ENCODE measurements at regions not wholly inside any gene's neighbourhood (a gene's known extent, or its start where the extent isn't known, plus 50 kb on each side); places are given as distances from the start of the nearest gene placed in this dataset.

- Histone ChIP-seq H3K9me3 (ENCODE audit: severe bottlenecking) (no peaks in the 10 kb centered on the region), H3K4me3 (ENCODE audit: low read depth, low read length) (no peak overlapping the region), H3K36me3 (no peaks in the 10 kb centered on the region), H3K27me3 (ENCODE audit: insufficient read depth, low read depth, severe bottlenecking) (peaks cover 27% of the 10 kb centered on the region), H3K27ac (no peak overlapping the region)
- TF ChIP-seq, protein P1, sequence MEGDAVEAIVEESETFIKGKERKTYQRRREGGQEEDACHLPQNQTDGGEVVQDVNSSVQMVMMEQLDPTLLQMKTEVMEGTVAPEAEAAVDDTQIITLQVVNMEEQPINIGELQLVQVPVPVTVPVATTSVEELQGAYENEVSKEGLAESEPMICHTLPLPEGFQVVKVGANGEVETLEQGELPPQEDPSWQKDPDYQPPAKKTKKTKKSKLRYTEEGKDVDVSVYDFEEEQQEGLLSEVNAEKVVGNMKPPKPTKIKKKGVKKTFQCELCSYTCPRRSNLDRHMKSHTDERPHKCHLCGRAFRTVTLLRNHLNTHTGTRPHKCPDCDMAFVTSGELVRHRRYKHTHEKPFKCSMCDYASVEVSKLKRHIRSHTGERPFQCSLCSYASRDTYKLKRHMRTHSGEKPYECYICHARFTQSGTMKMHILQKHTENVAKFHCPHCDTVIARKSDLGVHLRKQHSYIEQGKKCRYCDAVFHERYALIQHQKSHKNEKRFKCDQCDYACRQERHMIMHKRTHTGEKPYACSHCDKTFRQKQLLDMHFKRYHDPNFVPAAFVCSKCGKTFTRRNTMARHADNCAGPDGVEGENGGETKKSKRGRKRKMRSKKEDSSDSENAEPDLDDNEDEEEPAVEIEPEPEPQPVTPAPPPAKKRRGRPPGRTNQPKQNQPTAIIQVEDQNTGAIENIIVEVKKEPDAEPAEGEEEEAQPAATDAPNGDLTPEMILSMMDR (IDR thresholded peaks at IDR 0.05; ENCODE audit: low read depth, low read length): no peak
- DNase-seq: no peak
Measured at GRCh38 chr21:28540514-28540913, 452.2 kb downstream of the LTN1 start.

GRCh38 chr21:28539623-28539988 is 453.1 kb downstream of the LTN1 start:
- H3K36me3 ChIP-seq: no peaks in the 10 kb centered on the region
- H3K27me3 ChIP-seq (ENCODE audit: insufficient read depth, low read depth, severe bottlenecking): peaks cover 30% of the 10 kb centered on the region
- H3K27ac ChIP-seq: no peak overlapping the region
- H3K4me3 ChIP-seq (ENCODE audit: low read depth, low read length): no peak overlapping the region
- DNase-seq: no peak
- TF ChIP-seq, protein P1 (IDR thresholded peaks at IDR 0.05; ENCODE audit: low read depth, low read length): no peak
- no peaks in the 10 kb centered on the region for H3K9me3 ChIP-seq (ENCODE audit: severe bottlenecking)

DNA sequence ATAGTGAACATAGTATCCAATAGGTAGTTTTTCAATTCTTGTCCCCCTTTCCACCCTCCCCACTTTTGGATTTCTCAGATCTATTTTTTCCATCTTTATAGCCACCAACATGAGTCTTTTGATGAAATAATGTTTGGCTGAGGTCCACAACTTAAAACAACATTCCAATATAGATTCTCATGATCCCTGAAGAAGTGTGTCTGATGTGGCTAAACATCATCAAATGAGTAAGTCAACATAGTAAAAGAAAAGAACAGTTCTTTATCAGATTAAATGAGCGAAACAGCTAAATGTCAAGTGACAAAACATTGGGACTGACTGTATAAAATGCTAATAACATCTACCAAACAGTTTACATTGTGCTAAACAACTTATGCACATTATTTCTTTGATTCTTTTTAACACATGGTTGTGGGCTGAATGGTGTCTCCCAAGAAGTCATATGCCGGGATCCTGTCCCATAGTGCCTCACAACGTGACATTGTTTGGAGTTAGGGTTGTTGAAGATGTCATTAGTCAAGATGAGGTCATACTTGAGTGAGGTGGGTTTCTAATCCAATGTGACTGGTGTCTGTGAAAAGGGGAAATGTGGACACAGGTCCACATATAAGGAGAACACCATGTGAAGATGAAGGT is 453.6 kb downstream of the LTN1 start:
- Histone ChIP-seq H3K36me3 (no peaks in the 10 kb centered on the region), H3K27me3 (ENCODE audit: insufficient read depth, low read depth, severe bottlenecking) (peaks cover 34% of the 10 kb centered on the region), H3K9me3 (ENCODE audit: severe bottlenecking) (no peaks in the 10 kb centered on the region), H3K4me3 (ENCODE audit: low read depth, low read length) (no peak overlapping the region), H3K27ac (no peak overlapping the region)
- DNase-seq: no peak
- TF ChIP-seq, protein P1 (IDR thresholded peaks at IDR 0.05; ENCODE audit: low read depth, low read length): no peak

- Histone ChIP-seq H3K27me3 (ENCODE audit: insufficient read depth, low read depth, severe bottlenecking) (peaks cover 27% of the 10 kb centered on the region), H3K9me3 (ENCODE audit: severe bottlenecking) (no peaks in the 10 kb centered on the region), H3K36me3 (no peaks in the 10 kb centered on the region), H3K4me3 (ENCODE audit: low read depth, low read length) (no peak overlapping the region), H3K27ac (no peak overlapping the region)
- no peak for DNase-seq
- TF ChIP-seq, protein P1 (IDR thresholded peaks at IDR 0.05; ENCODE audit: low read depth, low read length): no peak
Measured at GRCh38 chr21:28537371-28538079, 455.2 kb downstream of the LTN1 start.

- peaks cover 27% of the 10 kb centered on the region for H3K27me3 ChIP-seq (ENCODE audit: insufficient read depth, low read depth, severe bottlenecking)
- no peak overlapping the region for H3K27ac ChIP-seq
- DNase-seq: no peak
- TF ChIP-seq, protein P1 (IDR thresholded peaks at IDR 0.05; ENCODE audit: low read depth, low read length): no peak
- no peak overlapping the region for H3K4me3 ChIP-seq (ENCODE audit: low read depth, low read length)
- H3K9me3 ChIP-seq (ENCODE audit: severe bottlenecking): no peaks in the 10 kb centered on the region
- H3K36me3 ChIP-seq: no peaks in the 10 kb centered on the region
Measured at GRCh38 chr21:28532446-28532845, 460.2 kb downstream of the LTN1 start.
